ENCODE measurements at regions not wholly inside any gene's neighbourhood (a gene's known extent, or its start where the extent isn't known, plus 50 kb on each side); places are given as distances from the start of the nearest gene placed in this dataset.

- Histone ChIP-seq H3K27me3 (peaks cover 0 to 68% (median 0%) of the 10 kb centered on the region in 4 donors), H3K36me3 (no peaks in the 10 kb centered on the region), H3K4me1 (peaks cover 0 to 17% (median 0%) of the 10 kb centered on the region in 3 donors), H3K4me3 (no peak overlapping the region), H3K27ac (no peak overlapping the region), H3K9me3 (no peaks in the 10 kb centered on the region)
- intact Hi-C loops (cut with DNase I), result no loop called here
- WGBS, 2 donors, result 40 to 61% methylated on average over 12 to 14 of the region's 17 CpGs
- TF ChIP-seq POLR2A (IDR thresholded peaks at IDR 0.05) (no peak), CTCF (IDR thresholded peaks at IDR 0.05) (no peak)
- no peak for DNase-seq
These were observed 287.6 kb downstream of the MYCN start for GRCh38 chr2:16227811-16228462.

DNA sequence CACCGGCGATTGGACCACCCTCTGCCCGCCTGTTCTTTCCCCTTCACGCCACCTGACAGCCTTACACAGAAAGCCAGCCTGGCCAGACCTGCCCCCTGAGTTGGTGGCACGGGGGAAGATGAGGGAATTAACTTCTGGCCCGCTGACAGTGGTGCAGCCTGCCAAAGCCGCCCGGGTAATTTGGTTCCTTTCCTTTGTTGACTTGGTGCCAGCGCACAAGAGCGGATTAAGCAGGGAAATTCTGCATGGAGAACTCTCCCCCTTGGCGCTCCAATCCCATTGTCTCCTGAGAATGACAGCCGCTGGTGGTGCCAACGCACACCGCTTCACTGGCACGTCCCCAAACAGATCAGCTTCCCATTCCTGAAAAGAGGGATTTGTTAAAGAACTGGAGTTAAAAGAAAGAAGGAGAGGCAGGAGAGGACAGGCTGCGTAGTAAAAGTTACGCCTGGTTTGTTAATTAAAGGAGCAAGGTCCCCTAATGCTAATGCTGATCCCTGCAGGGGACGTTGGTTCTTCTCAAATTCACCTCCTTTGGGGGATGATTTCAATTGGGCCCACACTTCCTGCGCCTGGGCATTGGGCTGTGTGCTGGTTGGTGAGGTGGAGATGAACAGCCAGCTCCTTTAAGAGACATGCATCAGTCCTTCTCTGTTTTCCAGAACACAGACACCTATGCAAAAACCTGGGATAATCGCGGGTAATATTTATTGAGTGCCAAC, 286.8 kb downstream of the MYCN start:
- no peak for TF ChIP-seq POLR2A (IDR thresholded peaks at IDR 0.05)
- no peak for TF ChIP-seq CTCF (IDR thresholded peaks at IDR 0.05)
- intact Hi-C loops (cut with DNase I), result no loop called here
- H3K27ac ChIP-seq, result no peak overlapping the region
- H3K4me1 ChIP-seq, result peaks cover 0 to 17% (median 0%) of the 10 kb centered on the region in 3 donors
- no peaks in the 10 kb centered on the region for H3K9me3 ChIP-seq
- DNase-seq, result no peak
- H3K4me3 ChIP-seq, result no peak overlapping the region
- peaks cover 0 to 76% (median 0%) of the 10 kb centered on the region in 4 donors for H3K27me3 ChIP-seq
- H3K36me3 ChIP-seq, result no peaks in the 10 kb centered on the region
- WGBS, 2 donors, result 22 to 26% methylated on average over 11 to 14 of the region's 21 CpGs

GRCh38 chr2:16226381-16226780, 286.0 kb downstream of the MYCN start:
- TF ChIP-seq CTCF (IDR thresholded peaks at IDR 0.05), result no peak
- TF ChIP-seq POLR2A (IDR thresholded peaks at IDR 0.05), result no peak
- no peaks in the 10 kb centered on the region for H3K36me3 ChIP-seq
- H3K27ac ChIP-seq, result no peak overlapping the region
- intact Hi-C loops (cut with DNase I), result no loop called here
- H3K4me1 ChIP-seq, result peaks cover 0 to 17% (median 0%) of the 10 kb centered on the region in 3 donors
- DNase-seq, result no peak
- 48 to 78% methylated on average over 3 of the region's 3 CpGs for WGBS, 2 donors
- H3K9me3 ChIP-seq, result no peaks in the 10 kb centered on the region
- no peak overlapping the region for H3K4me3 ChIP-seq
- H3K27me3 ChIP-seq, result peaks cover 0 to 83% (median 0%) of the 10 kb centered on the region in 4 donors

DNA sequence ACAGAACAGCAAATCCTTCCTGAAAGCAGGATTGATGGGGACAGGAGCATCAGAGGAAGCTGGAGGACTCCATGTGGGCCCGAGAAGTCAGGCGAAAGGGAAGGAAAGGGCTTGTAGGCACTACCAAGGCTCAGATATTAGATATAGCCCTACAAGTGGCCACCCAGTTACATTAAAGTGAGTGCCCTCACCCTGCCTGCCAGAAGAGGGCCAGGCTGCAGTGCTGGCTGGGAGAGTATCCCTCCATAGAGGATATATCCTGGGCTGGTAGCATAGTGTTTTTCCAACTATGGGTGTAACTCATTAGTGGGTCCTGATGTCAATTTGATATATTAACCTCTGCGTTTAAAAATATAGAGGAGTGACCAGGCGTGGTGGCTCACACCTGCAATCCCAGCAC, 285.2 kb downstream of the MYCN start:
- 78 to 86% methylated on average over 2 to 4 of the region's 4 CpGs for WGBS, 2 donors
- no peak overlapping the region for H3K4me3 ChIP-seq
- TF ChIP-seq POLR2A (IDR thresholded peaks at IDR 0.05) (no peak), CTCF (IDR thresholded peaks at IDR 0.05) (no peak)
- H3K9me3 ChIP-seq, result no peaks in the 10 kb centered on the region
- H3K27me3 ChIP-seq, result peaks cover 0 to 91% (median 0%) of the 10 kb centered on the region in 4 donors
- H3K4me1 ChIP-seq, result peaks cover 0 to 17% (median 0%) of the 10 kb centered on the region in 3 donors
- H3K36me3 ChIP-seq, result no peaks in the 10 kb centered on the region
- no peak for DNase-seq
- intact Hi-C loops (cut with DNase I), result no loop called here
- no peak overlapping the region for H3K27ac ChIP-seq

DNA sequence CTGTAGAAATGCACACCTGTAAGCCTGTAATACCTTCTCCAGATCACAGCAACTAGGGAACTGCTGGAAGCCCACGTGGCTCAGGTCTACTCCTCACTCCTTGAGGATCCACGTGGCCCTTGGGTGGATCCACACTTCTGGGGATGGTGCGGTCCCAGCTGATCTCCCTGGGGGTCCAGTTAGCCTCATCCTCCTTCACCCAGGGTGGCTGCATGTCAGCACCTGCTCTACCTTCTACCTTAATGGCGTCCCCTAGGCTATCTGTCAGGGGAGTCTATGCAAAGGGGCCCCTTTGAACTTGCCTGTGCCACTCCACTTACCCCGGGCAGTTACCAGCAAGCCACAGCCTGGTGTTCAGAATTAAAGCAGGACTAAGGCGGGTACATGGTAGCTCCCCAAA, 284.7 kb downstream of the MYCN start:
- H3K4me3 ChIP-seq, result no peak overlapping the region
- no peaks in the 10 kb centered on the region for H3K9me3 ChIP-seq
- TF ChIP-seq CTCF (IDR thresholded peaks at IDR 0.05) (no peak), POLR2A (IDR thresholded peaks at IDR 0.05) (no peak)
- 76% methylated on average over 4 of the region's 6 CpGs; no CpG with 5 or more reads in 1 of the 2 donors for WGBS, 2 donors
- no peak overlapping the region for H3K27ac ChIP-seq
- peaks cover 0 to 95% (median 0%) of the 10 kb centered on the region in 4 donors for H3K27me3 ChIP-seq
- H3K4me1 ChIP-seq, result peaks cover 0 to 17% (median 0%) of the 10 kb centered on the region in 3 donors
- no peak for DNase-seq
- no peaks in the 10 kb centered on the region for H3K36me3 ChIP-seq
- intact Hi-C loops (cut with DNase I), result no loop called here
